HEK293 (cell line): ENCODE measurements at regions not wholly inside any gene's neighbourhood (a gene's known extent, or its start where the extent isn't known, plus 50 kb on each side); places are given as distances from the start of the nearest gene placed in this dataset.

ENCODE experiments used
- ZNF785 ChIP-seq: fragments of 450-650 bp; formaldehyde crosslinking; IDR thresholded peaks from 2 replicates; pipeline ENCODE4 v1.5.1; 2016; ENCODE audit warnings: missing biosample characterization, missing genetic modification characterization
- TF ChIP-seq, protein P1 (sequence below): fragments of 450-650 bp; formaldehyde crosslinking; IDR thresholded peaks from 2 replicates; pipeline ENCODE4 v1.5.1; 2016; ENCODE audit warnings: missing biosample characterization, missing genetic modification characterization
- TF ChIP-seq, protein P2 (sequence below): fragments of 450-650 bp; formaldehyde crosslinking; IDR thresholded peaks from 2 replicates; pipeline ENCODE4 v1.5.1; 2016; ENCODE audit warnings: missing biosample characterization, missing genetic modification characterization

DNA sequence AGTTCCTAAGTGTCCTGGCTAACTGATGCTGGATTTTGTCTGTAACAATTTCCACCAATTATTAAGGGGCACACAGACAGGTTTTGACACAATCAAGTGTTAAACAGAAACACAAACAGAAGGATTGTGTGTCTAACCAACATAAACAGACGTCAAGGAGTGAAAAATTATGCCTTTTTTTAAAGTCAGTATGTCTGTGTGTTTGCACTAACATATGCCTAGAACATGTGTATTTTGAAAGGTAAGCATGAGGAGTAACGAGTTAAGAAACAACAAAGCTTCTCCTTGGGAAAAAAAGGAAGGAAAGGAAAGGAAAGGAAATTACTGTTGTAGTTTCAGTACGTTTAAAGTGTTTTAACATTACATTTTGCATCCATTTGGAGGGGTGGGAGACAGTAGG, 466.3 kb upstream of the ID4 start:
- TF ChIP-seq, protein P1, sequence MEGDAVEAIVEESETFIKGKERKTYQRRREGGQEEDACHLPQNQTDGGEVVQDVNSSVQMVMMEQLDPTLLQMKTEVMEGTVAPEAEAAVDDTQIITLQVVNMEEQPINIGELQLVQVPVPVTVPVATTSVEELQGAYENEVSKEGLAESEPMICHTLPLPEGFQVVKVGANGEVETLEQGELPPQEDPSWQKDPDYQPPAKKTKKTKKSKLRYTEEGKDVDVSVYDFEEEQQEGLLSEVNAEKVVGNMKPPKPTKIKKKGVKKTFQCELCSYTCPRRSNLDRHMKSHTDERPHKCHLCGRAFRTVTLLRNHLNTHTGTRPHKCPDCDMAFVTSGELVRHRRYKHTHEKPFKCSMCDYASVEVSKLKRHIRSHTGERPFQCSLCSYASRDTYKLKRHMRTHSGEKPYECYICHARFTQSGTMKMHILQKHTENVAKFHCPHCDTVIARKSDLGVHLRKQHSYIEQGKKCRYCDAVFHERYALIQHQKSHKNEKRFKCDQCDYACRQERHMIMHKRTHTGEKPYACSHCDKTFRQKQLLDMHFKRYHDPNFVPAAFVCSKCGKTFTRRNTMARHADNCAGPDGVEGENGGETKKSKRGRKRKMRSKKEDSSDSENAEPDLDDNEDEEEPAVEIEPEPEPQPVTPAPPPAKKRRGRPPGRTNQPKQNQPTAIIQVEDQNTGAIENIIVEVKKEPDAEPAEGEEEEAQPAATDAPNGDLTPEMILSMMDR (tag by site-specific recombination): no peak
- TF ChIP-seq, protein P2, sequence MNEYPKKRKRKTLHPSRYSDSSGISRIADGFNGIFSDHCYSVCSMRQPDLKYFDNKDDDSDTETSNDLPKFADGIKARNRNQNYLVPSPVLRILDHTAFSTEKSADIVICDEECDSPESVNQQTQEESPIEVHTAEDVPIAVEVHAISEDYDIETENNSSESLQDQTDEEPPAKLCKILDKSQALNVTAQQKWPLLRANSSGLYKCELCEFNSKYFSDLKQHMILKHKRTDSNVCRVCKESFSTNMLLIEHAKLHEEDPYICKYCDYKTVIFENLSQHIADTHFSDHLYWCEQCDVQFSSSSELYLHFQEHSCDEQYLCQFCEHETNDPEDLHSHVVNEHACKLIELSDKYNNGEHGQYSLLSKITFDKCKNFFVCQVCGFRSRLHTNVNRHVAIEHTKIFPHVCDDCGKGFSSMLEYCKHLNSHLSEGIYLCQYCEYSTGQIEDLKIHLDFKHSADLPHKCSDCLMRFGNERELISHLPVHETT (tag by site-specific recombination): no peak
- no peak for TF ChIP-seq ZNF785 (tag by site-specific recombination)
